ENCODE measurements at regions not wholly inside any gene's neighbourhood (a gene's known extent, or its start where the extent isn't known, plus 50 kb on each side); places are given as distances from the start of the nearest gene placed in this dataset.

DNA sequence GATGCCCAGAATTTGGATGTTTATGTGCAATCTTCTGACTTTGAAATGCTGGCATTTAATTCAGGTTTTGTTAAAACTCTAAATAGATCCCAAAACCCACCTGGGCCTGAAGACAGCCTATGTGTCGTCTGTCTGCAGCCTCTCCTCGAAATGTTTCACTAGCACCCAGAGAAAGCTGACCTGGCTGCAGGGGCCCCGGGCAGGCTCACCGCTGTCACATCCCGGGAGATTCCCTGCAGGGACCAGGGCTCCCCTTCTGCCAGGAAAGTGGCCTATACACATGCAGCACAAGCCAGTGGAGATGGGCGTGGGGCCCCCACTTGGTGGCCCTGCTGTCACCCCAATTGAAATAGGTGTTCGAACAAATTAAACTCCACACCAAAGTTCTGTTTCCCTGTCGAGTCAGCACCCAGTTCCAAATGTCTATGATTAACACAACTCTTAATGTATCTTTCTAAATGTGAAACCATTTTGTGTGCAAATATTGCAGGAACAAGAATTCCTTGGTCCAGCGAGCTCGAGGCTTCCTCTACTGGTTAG, 145.8 kb upstream of the ZNF507 start:
- no peak for DNase-seq (ENCODE audit: low read depth, low spot score)

DNA sequence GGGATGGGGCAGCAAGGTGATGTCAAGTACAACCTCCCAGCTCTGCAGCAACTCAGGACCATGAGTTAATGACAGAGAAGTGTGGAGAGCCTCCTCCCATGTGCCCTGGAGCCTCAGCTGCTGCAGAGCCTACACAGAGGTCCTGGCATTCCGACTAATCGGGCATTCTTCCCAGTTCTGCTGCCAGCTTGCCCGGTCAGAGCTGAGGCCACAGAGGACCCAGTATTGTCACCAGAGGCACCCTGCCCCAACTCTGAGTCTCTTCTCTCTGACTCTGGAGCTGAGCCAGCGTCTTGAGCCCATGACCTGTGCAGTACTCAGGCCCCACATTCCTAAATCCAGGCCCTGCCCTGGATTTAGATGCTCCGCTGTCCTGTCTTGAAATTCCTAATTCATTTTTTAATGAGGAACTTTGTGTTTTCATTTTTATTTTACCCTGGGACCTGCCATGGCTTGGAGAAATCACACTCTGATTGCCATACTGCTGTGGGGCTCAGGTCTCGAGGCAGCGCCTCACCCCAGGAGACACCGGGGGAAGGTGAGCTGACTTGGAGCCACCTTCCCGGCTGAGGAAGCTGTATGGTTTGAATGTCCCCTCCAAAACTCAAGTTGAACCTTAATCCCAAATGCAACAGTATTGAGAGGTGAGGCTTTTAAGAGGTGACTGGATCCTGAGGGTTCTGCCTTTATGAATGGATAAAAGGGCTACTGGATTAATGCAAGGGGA, 144.9 kb upstream of the ZNF507 start:
- DNase-seq (ENCODE audit: low read depth, low spot score), result no peak

DNA sequence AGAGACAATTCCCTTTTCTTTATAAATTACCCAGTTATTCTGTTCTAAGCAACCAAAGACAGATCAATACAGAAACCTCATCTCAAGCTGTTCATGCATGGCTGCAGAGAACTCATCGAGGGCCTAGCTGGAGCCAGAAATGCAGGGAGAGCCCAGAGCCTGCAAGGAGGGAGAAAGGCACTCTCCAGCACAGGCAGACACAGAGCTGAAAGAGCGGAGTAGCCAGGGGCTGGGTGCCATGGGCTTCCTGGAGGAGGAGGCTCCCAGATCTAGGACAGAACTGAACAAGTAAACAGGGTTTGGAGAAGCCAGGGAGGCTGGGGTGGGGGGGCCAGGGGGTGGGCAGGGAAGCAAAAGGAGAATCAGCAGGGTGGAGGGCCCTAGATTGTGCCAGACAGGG, 144.2 kb upstream of the ZNF507 start:
- no peak for DNase-seq (ENCODE audit: low read depth, low spot score)

DNA sequence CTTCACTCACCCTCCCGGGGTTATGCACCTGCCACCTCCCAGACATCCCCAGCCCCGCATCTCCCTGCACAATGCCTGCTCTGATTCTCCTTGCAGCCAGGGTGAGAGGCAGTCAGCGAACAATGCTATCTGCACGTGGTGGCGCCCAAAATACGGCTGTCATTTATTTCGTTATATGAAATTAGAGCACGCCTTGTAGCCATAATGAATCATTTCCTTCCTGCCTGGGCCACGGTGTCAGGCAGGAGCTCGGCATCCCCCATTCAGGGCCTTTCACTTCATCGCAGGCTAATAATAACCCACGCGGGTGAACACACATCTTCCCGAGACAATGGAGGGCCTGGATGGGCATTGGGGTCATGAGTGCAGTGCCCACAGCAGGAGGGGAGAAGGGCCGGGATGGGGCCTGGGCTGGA, 143.8 kb upstream of the ZNF507 start:
- DNase-seq (ENCODE audit: low read depth, low spot score), result no peak

DNA sequence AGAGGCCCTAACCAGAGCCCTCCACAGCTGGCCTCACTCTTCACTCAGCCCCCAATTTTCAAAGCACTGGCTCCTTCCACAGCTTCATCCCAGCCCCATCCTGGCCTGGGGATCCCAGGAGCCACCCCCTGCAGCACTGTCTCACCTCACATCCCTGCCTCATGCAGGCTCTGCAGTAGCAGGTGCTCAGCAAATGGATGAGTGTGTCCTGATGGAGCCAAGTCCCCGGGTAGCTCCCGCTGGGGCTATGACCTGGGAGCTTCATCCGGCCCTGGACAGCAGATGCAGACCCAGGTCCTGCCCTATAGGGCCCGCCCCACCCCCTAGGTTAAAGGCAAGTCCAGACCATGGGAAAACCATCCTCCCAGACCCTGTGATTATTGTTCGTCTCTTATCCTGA, 143.2 kb upstream of the ZNF507 start:
- no peak for DNase-seq (ENCODE audit: low read depth, low spot score)

DNA sequence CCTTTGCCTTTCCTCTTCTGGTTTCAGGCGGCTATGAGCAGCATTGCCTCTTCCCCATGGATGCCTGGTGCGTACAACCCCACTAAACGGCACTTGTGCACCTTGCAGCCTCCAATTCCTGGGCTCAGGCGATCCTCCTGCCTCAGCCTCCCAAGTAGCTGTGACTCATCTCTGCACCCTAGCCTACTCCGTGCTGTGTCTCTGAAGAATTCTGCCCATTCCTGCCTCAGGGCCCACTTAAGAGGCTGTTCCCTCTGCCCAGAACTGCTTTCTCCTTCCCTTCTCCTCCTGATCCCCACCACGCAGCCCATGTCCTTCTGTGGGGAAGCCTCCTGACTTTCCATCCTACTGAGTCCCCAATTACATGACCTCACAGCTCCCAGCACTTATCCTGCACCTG, 142.2 kb upstream of the ZNF507 start:
- no peak for DNase-seq (ENCODE audit: low read depth, low spot score)

DNA sequence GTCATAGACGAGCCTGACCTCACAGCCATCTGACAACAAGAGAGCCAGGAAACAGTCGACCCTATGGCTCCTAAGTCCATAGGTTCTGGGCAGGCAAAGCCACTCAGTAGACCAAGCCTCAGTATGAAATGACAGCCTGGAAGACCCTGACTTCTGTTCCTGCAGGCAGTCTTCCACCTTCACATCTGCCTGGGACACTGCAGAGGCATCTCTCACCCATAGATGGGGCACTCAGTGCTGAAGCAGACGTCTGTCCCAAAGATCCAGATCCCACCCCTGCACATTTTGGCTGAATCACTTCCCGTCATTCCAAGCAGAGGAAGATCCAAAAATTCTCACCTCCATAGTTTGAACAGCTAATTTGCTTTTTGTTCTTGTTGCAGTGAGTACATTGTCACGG, 139.3 kb upstream of the ZNF507 start:
- no peak for DNase-seq (ENCODE audit: low read depth, low spot score)

DNA sequence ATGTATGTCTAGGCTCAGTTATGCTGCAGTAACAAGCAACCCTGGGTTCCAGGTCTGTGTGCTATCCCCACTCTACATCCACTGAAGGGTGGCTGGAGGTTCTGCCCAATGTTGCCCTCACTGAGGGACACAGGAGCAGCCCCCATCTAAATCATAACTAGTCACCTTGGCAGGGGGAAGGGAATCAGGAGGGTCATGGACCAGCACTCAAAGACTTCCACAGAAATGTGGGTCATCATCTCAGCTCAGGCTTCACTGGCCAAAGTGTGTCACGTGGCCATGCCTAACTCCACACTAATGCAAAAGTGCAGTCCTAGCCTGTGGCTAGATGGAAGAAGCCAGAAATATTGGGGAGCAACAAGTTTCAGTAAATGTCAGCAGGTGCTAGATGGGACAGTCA, 137.3 kb upstream of the ZNF507 start:
- DNase-seq (ENCODE audit: low read depth, low spot score), result no peak

DNA sequence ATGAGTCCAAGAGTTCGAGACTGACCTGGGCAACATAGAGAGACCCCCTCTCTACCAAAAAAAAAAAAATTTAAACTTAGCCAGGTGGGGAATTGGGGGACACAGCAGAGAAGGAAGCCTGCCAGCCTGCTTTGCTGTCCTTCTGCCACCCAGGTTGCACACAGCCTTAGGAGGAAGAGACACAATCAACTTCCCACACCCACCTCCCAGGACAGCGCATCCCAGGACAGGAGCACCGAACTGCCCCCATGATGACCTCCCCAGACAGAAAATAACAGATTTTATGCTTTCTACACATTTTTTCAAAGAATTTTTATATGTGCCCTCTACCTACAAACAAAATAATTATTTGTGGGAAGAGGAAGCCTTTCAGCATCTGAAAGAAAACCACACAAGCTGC, 126.0 kb upstream of the ZNF507 start:
- no peak for DNase-seq (ENCODE audit: low read depth, low spot score)

DNA sequence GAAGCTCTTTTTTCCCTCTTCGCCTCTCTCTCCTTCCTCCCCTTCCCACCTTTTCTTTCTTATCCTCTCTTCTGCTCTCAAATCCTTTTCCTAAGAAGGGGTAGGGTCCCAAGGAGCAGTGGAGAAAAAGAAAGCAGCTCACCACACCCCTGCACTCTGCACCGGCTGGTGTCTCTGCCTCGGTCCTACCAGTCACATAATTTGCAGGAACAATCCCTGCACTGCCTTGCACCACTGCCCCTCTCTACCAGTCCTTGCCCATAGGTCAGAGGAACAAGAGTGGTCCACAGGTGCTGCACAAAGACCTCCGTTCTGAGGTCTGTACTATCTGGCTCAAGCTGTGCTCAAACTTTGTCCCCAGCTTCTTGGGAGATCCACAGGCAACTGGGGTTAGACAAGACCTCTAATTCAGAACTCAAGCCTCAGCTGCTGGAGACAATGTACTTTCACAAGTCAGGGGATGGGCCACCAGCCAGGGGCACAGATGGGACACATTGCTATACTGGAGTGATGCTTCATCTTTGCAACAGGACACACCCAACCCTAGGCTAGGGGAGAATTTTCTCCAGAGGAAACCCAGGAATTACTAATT, 125.4 kb upstream of the ZNF507 start:
- DNase-seq (ENCODE audit: low read depth, low spot score), result no peak

DNA sequence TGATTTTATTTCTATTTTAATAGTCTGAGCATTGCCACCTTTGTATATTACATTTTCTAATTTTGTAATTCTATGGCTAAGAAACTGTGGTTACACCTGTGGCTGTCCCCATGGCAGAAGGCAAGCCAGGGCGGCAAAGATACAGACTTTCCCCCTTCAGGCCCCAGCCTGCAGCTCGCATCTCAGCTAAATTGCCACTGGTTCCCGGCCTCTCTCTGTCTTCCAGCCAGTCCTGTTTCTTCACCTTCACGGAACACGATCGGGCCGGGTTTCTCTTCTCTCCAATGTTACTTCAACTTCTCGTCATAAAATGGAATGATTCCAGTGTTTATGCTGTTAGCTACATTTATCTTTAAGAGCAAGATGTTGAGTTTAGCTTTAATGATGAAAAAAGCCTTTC, 124.5 kb upstream of the ZNF507 start:
- DNase-seq (ENCODE audit: low read depth, low spot score), result no peak

DNA sequence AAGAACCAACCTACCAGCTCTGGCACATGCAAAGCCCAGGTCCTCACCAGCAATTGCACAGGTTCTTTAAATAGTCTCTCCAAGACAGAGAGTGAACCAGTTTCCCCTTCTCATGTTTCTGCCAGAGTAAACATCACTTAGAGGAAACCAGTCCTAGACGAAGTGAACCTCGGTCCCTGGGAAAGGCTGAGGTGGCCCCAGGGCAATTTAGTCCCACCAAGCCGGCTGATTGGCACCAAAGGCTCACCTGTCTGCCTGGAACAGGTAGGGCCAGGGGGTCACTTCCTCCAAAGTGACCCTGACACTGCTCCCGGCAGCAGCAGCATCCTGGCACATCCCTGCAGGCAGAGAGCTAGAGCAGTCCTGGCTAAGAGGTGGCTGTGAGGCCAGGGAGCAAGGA, 122.9 kb upstream of the ZNF507 start:
- no peak for DNase-seq (ENCODE audit: low read depth, low spot score)

DNA sequence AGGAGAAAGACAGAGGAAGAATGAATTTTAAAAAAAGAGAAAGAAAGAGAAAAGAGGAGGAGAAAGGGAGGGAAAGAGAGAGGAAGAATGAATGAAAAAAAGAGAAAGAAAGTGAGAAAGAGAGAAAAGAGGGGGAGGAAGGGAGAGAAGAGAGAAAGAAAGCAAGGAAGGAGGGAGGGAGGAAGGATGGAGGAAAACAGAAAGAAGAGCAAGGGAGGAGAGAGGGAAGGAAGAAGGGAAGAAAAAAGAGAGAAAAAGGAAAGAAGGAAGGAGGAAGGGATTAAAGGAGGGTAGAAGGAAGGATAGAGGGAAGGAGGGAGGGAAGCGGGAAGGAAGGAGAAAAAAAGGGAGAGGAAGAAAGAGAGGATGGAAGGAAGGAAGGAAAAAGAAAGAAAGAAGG, 122.3 kb upstream of the ZNF507 start:
- no peak for DNase-seq (ENCODE audit: low read depth, low spot score)

DNA sequence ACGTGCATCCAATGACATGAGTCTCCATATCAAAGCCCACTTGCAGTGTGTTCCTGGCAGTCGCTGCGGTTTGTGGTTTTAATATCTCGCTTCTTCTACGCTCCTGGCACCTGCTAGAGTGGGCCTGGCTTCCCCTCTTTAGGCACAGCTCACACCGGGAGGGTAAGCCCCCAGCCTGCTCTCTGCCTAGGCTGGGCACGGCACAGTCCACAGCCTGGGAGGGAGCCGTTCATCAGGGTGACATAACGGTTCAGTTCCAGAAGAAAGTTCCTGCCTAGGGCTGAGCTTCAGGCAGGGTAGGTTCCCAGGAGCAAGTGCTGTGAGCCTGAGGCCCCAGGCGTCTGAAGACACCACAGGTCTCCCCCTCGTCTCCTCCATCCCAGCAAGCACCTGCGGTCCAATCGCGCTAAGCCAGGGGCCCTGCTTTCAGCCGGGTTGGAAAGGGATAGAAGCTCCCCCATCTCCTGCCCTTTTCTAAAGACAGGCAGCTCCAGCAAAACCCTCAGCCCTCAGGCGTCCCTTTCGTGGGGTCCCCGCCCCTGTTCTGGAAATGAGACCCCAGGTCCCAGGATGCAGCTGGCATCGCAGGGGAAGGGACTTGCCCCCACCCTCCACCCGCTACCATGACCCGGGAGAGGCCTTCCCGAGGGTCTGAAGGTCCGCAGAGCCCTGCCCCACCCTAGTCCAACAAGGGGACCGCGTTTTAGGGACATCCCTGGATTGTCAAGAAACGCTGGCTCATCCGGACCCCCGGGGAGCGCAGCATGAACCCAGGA, 121.6 kb upstream of the ZNF507 start:
- DNase-seq (ENCODE audit: low read depth, low spot score), result no peak

DNA sequence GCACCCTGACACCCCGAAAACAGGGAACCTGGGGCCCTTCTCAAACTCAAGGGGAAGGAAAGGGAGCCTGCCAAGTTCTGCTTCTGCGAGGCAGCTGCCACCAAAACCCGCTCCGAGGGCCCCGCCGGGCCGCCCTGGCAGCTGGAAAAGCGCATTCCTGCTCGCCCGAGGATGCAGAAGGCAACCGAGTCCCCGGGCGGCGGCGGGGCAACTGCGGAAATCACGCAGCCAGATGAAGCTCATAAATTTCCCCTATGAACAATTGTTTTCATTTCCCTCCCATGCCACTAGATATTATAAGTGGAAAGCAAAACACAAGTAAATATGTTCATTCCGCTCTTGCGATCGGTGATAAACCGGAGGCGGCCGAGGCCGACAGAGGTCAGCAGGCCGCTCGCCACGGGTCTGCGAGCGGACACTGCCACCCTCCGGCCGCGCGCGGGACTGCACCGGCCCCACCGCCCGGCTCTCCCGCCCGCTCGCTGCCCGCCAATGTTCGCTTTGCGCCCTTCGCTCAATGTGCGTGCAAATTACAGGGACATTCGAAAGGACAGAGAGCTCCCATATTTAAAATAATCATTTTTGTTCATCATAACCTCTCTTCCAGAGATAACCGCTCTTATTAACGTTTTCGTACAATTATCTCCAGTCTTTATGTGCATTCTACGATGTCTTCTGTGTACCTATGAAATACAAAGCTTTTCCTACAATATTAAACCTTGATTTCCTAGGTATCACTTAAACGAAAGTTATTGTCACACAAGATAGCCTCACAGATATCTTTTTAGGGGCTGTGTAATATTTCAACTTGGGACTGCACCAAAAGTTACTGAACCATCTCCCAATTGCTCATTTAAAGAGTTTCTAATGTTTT, 120.8 kb upstream of the ZNF507 start:
- DNase-seq (ENCODE audit: low read depth, low spot score), result peak; percentile 25

DNA sequence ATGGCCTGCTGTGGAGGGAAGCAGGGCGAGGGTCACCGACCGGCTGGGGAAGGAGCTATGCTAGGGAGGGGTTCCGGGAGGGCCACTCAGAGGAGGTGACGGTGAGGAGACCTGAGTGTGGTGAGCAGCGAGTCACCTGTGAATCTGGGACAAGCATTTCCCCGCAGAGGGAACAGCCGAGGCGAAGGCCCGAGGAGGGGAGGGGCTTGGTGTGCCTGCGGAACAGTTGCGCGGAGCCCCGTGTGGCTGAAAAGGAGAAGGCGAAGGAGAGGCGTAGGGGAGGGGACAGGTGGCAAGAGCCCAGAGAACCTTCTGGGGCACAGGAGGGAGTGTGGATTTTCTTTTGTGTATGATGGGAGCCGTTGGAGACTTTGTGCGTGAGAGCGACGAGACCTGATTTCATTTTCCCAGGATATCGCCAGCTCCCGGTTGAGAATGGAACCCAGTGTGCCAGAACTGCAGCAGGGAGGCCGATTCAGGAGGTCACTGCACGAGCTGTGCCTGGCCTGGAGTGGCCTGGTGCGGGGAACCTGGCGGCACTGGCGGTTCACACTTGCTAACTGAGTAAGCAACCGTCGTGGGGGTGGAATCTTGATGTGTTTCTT, 117.7 kb upstream of the ZNF507 start:
- DNase-seq (ENCODE audit: low read depth, low spot score), result no peak

DNA sequence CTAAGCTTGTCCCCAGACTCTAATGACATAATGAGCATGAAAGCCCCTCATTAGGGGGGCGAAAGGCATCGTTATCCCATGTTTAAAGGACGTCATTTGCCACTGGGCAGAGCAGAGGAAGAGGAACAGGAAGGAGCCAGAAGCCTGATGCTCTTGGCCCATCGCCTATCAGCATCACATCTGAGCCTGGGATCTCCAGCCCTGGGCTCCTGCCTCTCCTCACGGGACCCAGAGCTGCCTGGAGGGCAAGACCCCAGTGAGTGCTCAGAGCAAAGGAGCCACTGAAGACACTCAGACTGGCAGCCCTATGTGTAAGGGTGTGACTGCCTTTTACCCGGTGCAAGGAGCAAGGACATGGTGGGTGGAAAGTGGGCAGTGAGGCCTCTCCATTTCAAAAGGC, 115.0 kb upstream of the ZNF507 start:
- DNase-seq (ENCODE audit: low read depth, low spot score), result no peak

DNA sequence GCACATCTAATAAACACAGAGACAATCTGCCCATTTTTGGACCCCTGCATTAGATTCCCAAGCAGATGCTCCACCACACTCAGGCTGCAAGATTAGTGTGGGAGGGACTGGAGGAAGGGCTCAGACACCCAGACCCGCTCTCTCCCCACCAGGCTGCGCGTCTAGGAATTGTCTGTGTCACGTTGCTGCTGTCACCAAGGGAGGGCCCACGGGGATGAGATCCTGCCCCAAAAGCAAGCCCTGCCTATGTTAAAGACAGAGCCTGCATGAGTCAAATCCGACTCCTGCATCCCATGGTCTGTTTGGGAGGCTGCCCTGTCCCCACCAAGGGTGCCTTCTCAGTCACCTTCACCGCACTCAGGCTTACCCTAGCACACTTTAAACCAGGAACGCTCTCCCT, 114.4 kb upstream of the ZNF507 start:
- DNase-seq (ENCODE audit: low read depth, low spot score), result no peak

DNA sequence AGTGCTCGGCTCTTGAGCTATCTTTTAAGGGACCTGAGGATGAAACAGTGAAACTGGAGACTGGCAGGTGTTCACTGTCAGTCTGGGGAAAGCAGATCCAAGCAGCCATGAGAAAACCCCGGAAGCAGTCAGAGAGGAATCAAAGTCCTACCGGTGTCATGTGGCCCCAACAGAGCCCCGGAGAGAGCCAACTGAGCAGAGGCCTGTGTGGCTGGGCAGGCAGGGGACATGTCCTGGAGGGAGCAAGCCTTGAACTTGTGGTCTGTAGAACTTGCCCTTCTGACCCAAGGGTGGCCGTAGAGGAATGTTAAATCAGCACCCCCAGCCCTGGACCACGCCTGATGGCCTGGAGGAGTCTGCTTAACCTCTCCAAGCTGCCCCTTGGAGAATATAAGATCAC, 113.7 kb upstream of the ZNF507 start:
- no peak for DNase-seq (ENCODE audit: low read depth, low spot score)

DNA sequence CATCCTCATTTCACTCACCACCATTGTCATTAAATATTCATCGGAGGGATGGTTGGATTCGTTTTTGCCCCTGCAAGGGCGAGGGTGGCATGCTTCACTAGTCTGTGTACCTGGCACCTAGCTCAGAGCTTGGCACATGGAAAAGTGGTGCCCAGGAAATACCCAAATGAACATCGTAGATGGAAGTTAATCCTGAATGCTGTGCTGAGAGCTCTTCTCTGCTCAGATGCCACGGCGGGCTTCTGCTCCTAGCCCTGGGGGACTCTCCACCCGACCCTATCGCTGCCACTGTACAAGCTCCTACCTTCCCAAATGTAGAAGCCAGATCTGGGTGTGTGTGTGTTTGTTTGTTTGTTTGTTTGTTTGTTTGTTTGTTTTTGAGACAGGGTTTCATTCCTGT, 113.0 kb upstream of the ZNF507 start:
- DNase-seq (ENCODE audit: low read depth, low spot score), result no peak

DNA sequence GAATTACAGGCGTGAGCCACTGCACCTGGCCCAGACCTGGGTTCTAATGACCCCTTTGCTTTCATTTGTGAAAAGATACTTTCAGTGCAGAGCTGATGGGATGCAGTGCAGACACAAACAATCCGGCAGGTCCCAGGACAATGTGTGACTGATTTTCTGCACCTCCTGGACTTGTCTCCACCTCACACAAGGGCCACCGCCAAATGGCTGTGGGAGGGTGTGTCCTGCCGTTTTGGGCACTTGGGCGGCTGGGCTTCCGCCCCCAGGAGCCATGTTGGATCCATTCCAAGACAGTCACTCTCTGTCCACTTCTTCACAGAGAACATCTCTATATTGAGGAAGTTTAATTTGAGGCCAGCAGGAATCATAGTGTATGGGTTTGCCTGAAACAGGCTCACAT, 112.3 kb upstream of the ZNF507 start:
- no peak for DNase-seq (ENCODE audit: low read depth, low spot score)

All from activated naive CD8-positive, alpha-beta T cell treated with anti-CD3 and anti-CD28 coated beads, Interleukin-2, amount 50 U/mL, for 16 hours (primary cell).